ENCODE measurements at regions not wholly inside any gene's neighbourhood (a gene's known extent, or its start where the extent isn't known, plus 50 kb on each side); places are given as distances from the start of the nearest gene placed in this dataset.

- H3K9me3 ChIP-seq (replicated peaks; ENCODE audit: control insufficient read depth, low read depth, low read length) = no peaks in the 10 kb centered on the region
- no peaks in the 10 kb centered on the region for H3K36me3 ChIP-seq (ENCODE audit: control insufficient read depth, insufficient read depth, low read length)
- no peak overlapping the region for H3K4me3 ChIP-seq (ENCODE audit: low read length)
- no peak for DNase-seq
- WGBS (ENCODE audit: insufficient coverage) = no CpG with 5 or more reads among the region's 6 CpGs
- H3K27me3 ChIP-seq (ENCODE audit: control insufficient read depth, insufficient read depth, low read length) = no peaks in the 10 kb centered on the region
- no peak overlapping the region for H3K27ac ChIP-seq (ENCODE audit: low read length)
- H3K4me1 ChIP-seq (ENCODE audit: control insufficient read depth, insufficient read depth, low read length) = peaks cover 15% of the 10 kb centered on the region
These were observed 65.4 kb upstream of the WDFY2 start for GRCh38 chr13:51518827-51519226.

- Histone ChIP-seq H3K4me1 (ENCODE audit: control insufficient read depth, insufficient read depth, low read length) (peaks cover 15% of the 10 kb centered on the region), H3K9me3 (replicated peaks; ENCODE audit: control insufficient read depth, low read depth, low read length) (no peaks in the 10 kb centered on the region), H3K4me3 (ENCODE audit: low read length) (no peak overlapping the region), H3K27ac (ENCODE audit: low read length) (peak overlapping the region; percentile 62), H3K27me3 (ENCODE audit: control insufficient read depth, insufficient read depth, low read length) (no peaks in the 10 kb centered on the region), H3K36me3 (ENCODE audit: control insufficient read depth, insufficient read depth, low read length) (no peaks in the 10 kb centered on the region)
- peak; percentile 82 for DNase-seq
- no CpG with 5 or more reads among the region's 3 CpGs for whole genome bisulfite sequencing (ENCODE audit: insufficient coverage)
These were observed 64.5 kb upstream of the WDFY2 start for GRCh38 chr13:51519771-51520216.

DNA sequence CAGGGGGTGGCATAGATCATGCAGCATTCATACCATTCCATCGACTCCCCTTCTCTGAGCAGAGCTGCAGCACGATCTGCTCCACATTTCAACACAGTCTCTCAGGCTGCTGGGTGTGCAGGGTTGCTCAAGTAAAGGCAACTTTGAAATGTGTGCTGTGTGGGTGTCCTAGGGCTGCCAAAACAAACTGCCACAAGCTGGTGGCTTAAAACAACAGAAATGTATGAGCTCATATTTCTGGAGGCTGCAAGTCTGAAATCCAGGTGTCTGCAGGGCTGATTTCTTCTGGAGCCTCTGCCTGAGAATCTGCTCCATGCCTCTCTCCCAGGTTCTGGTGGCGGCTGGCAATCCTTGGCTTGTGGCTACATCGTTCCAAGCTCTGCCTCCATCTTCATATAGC lies 63.7 kb upstream of the WDFY2 start:
- Histone ChIP-seq H3K4me3 (ENCODE audit: low read length) (no peak overlapping the region), H3K27me3 (ENCODE audit: control insufficient read depth, insufficient read depth, low read length) (no peaks in the 10 kb centered on the region), H3K27ac (ENCODE audit: low read length) (no peak overlapping the region), H3K36me3 (ENCODE audit: control insufficient read depth, insufficient read depth, low read length) (no peaks in the 10 kb centered on the region), H3K9me3 (replicated peaks; ENCODE audit: control insufficient read depth, low read depth, low read length) (no peaks in the 10 kb centered on the region), H3K4me1 (ENCODE audit: control insufficient read depth, insufficient read depth, low read length) (peaks cover 15% of the 10 kb centered on the region)
- no peak for DNase-seq
- WGBS (ENCODE audit: insufficient coverage) = 100% methylated on average over 1 of the region's 4 CpGs

- WGBS (ENCODE audit: insufficient coverage) = no CpG with 5 or more reads among the region's 4 CpGs
- H3K4me1 ChIP-seq (ENCODE audit: control insufficient read depth, insufficient read depth, low read length) = peaks cover 15% of the 10 kb centered on the region
- H3K27ac ChIP-seq (ENCODE audit: low read length) = no peak overlapping the region
- H3K4me3 ChIP-seq (ENCODE audit: low read length) = no peak overlapping the region
- no peaks in the 10 kb centered on the region for H3K27me3 ChIP-seq (ENCODE audit: control insufficient read depth, insufficient read depth, low read length)
- H3K9me3 ChIP-seq (replicated peaks; ENCODE audit: control insufficient read depth, low read depth, low read length) = no peaks in the 10 kb centered on the region
- H3K36me3 ChIP-seq (ENCODE audit: control insufficient read depth, insufficient read depth, low read length) = no peaks in the 10 kb centered on the region
- peak; percentile 24 for DNase-seq
These were observed 61.2 kb upstream of the WDFY2 start for GRCh38 chr13:51523082-51523518.

GRCh38 chr13:51524312-51524711 lies 60.0 kb upstream of the WDFY2 start:
- Histone ChIP-seq H3K4me1 (ENCODE audit: control insufficient read depth, insufficient read depth, low read length) (peaks cover 7% of the 10 kb centered on the region), H3K9me3 (replicated peaks; ENCODE audit: control insufficient read depth, low read depth, low read length) (no peaks in the 10 kb centered on the region), H3K27ac (ENCODE audit: low read length) (no peak overlapping the region), H3K27me3 (ENCODE audit: control insufficient read depth, insufficient read depth, low read length) (no peaks in the 10 kb centered on the region), H3K4me3 (ENCODE audit: low read length) (no peak overlapping the region), H3K36me3 (ENCODE audit: control insufficient read depth, insufficient read depth, low read length) (no peaks in the 10 kb centered on the region)
- 55% methylated on average over 2 of the region's 4 CpGs for WGBS (ENCODE audit: insufficient coverage)
- DNase-seq = no peak

GRCh38 chr13:51524829-51525566 lies 59.3 kb upstream of the WDFY2 start:
- Histone ChIP-seq H3K27ac (ENCODE audit: low read length) (no peak overlapping the region), H3K4me1 (ENCODE audit: control insufficient read depth, insufficient read depth, low read length) (peaks cover 7% of the 10 kb centered on the region)
- WGBS (ENCODE audit: insufficient coverage) = 79% methylated on average over 3 of the region's 5 CpGs

GRCh38 chr13:51525567-51526167 lies 58.6 kb upstream of the WDFY2 start:
- no peak overlapping the region for H3K4me3 ChIP-seq (ENCODE audit: low read length)
- no CpG with 5 or more reads among the region's 5 CpGs for WGBS (ENCODE audit: insufficient coverage)
- H3K27me3 ChIP-seq (ENCODE audit: control insufficient read depth, insufficient read depth, low read length) = no peaks in the 10 kb centered on the region

More at GRCh38 chr13:51524829-51525566, 59.3 kb upstream of the WDFY2 start:
- no peaks in the 10 kb centered on the region for H3K9me3 ChIP-seq (replicated peaks; ENCODE audit: control insufficient read depth, low read depth, low read length)
- no peak overlapping the region for H3K4me3 ChIP-seq (ENCODE audit: low read length)
- no peaks in the 10 kb centered on the region for H3K36me3 ChIP-seq (ENCODE audit: control insufficient read depth, insufficient read depth, low read length)
- H3K27me3 ChIP-seq (ENCODE audit: control insufficient read depth, insufficient read depth, low read length) = no peaks in the 10 kb centered on the region
- DNase-seq = no peak

GRCh38 chr13:51526202-51526601 lies 58.1 kb upstream of the WDFY2 start:
- WGBS (ENCODE audit: insufficient coverage) = 100% methylated on average over 1 of the region's 3 CpGs
- no peak overlapping the region for H3K27ac ChIP-seq (ENCODE audit: low read length)
- no peak for DNase-seq
- H3K4me3 ChIP-seq (ENCODE audit: low read length) = no peak overlapping the region
- H3K36me3 ChIP-seq (ENCODE audit: control insufficient read depth, insufficient read depth, low read length) = no peaks in the 10 kb centered on the region
- no peaks in the 10 kb centered on the region for H3K27me3 ChIP-seq (ENCODE audit: control insufficient read depth, insufficient read depth, low read length)
- H3K9me3 ChIP-seq (replicated peaks; ENCODE audit: control insufficient read depth, low read depth, low read length) = no peaks in the 10 kb centered on the region
- H3K4me1 ChIP-seq (ENCODE audit: control insufficient read depth, insufficient read depth, low read length) = peaks cover 4% of the 10 kb centered on the region

More at GRCh38 chr13:51525567-51526167, 58.6 kb upstream of the WDFY2 start:
- no peaks in the 10 kb centered on the region for H3K9me3 ChIP-seq (replicated peaks; ENCODE audit: control insufficient read depth, low read depth, low read length)
- peaks cover 4% of the 10 kb centered on the region for H3K4me1 ChIP-seq (ENCODE audit: control insufficient read depth, insufficient read depth, low read length)
- no peak for DNase-seq
- no peaks in the 10 kb centered on the region for H3K36me3 ChIP-seq (ENCODE audit: control insufficient read depth, insufficient read depth, low read length)
- H3K27ac ChIP-seq (ENCODE audit: low read length) = no peak overlapping the region

DNA sequence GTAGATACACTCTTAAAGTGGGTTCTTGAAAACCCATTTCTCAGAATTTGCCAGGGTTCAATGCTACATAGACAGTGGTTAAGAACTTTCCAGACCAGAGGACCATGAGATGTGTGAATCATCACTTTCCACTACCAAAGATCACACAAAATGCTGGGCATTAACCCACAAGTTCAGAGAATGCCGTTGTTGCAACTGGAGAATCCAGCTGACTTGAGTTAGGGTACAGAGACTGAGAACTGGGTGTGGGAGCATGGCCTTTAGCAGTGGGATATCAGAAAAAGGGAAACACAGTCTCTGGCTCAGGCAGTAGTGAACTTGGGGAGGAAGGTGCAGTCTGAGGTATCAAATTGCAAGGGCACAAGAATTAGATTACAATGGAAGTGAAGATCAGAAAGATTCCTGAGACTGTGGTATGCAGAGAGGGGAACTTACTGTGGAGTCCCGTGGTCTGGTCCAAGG lies 51.5 kb upstream of the WDFY2 start:
- Histone ChIP-seq H3K27ac (ENCODE audit: low read length) (no peak overlapping the region), H3K4me1 (ENCODE audit: control insufficient read depth, insufficient read depth, low read length) (peaks cover 2% of the 10 kb centered on the region), H3K9me3 (replicated peaks; ENCODE audit: control insufficient read depth, low read depth, low read length) (no peaks in the 10 kb centered on the region), H3K4me3 (ENCODE audit: low read length) (no peak overlapping the region), H3K27me3 (ENCODE audit: control insufficient read depth, insufficient read depth, low read length) (no peaks in the 10 kb centered on the region), H3K36me3 (ENCODE audit: control insufficient read depth, insufficient read depth, low read length) (no peaks in the 10 kb centered on the region)
- 78% methylated on average over 1 of the region's 2 CpGs for WGBS (ENCODE audit: insufficient coverage)
- DNase-seq = no peak

- Histone ChIP-seq H3K27ac (ENCODE audit: low read length) (peak overlapping the region; percentile 65), H3K36me3 (ENCODE audit: control insufficient read depth, insufficient read depth, low read length) (no peaks in the 10 kb centered on the region), H3K4me3 (ENCODE audit: low read length) (no peak overlapping the region), H3K9me3 (replicated peaks; ENCODE audit: control insufficient read depth, low read depth, low read length) (no peaks in the 10 kb centered on the region), H3K4me1 (ENCODE audit: control insufficient read depth, insufficient read depth, low read length) (peaks cover 6% of the 10 kb centered on the region), H3K27me3 (ENCODE audit: control insufficient read depth, insufficient read depth, low read length) (no peaks in the 10 kb centered on the region)
- 72% methylated on average over 3 of the region's 6 CpGs for WGBS (ENCODE audit: insufficient coverage)
- DNase-seq = peak; percentile 89
These were observed 50.0 kb upstream of the WDFY2 start for GRCh38 chr13:51534041-51534817.
